ENCODE measurements at regions not wholly inside any gene's neighbourhood (a gene's known extent, or its start where the extent isn't known, plus 50 kb on each side); places are given as distances from the start of the nearest gene placed in this dataset.

GRCh38 chr3:117786349-117786748 is 1076.8 kb downstream of the TUSC7 start:
- TF ChIP-seq FOXM1 (IDR thresholded peaks at IDR 0.05; ENCODE audit: borderline replicate concordance) (no peak), CTBP1 (IDR thresholded peaks at IDR 0.05; ENCODE audit: borderline replicate concordance) (no peak), SP1 (IDR thresholded peaks at IDR 0.05) (no peak), TARDBP (IDR thresholded peaks at IDR 0.05) (no peak), PKNOX1 (IDR thresholded peaks at IDR 0.05) (no peak), BHLHE40 (IDR thresholded peaks at IDR 0.05; ENCODE audit: borderline replicate concordance) (no peak), NFRKB (IDR thresholded peaks at IDR 0.05) (no peak), L3MBTL2 (conservative IDR thresholded peaks at IDR 0.05) (no peak), ELF4 (IDR thresholded peaks at IDR 0.05) (no peak), ARNT (IDR thresholded peaks at IDR 0.05) (no peak)
- ChIA-PET POLR2A (no interaction called here), CTCF (interaction anchor here (0.6 kb wide), 1 partner anchor 69 kb away, joined by 3 read pairs; no protein-coding TSS in a partner anchor)
- DNase-seq (ENCODE audit: extremely low spot score) = no peak

GRCh38 chr3:117788061-117788460 is 1078.5 kb downstream of the TUSC7 start:
- no peak for TF ChIP-seq NFRKB (IDR thresholded peaks at IDR 0.05)
- no peak for DNase-seq (ENCODE audit: extremely low spot score)
- POLR2A ChIA-PET = no interaction called here
- CTCF ChIA-PET = no interaction called here

- CTCF ChIA-PET = no interaction called here
- DNase-seq (ENCODE audit: extremely low spot score) = no peak
- TF ChIP-seq SP1 (IDR thresholded peaks at IDR 0.05) = no peak
- no peak for TF ChIP-seq ZNF384 (IDR thresholded peaks at IDR 0.05)
- no peak for TF ChIP-seq NFRKB (IDR thresholded peaks at IDR 0.05)
- no peak for TF ChIP-seq TARDBP (IDR thresholded peaks at IDR 0.05)
- TF ChIP-seq LEF1 (IDR thresholded peaks at IDR 0.05; ENCODE audit: borderline replicate concordance) = no peak
- no peak for TF ChIP-seq FOXA1 (IDR thresholded peaks at IDR 0.05)
- TF ChIP-seq CTBP1 (IDR thresholded peaks at IDR 0.05; ENCODE audit: borderline replicate concordance) = no peak
- no peak for TF ChIP-seq PKNOX1 (IDR thresholded peaks at IDR 0.05)
- no peak for TF ChIP-seq HDGF (IDR thresholded peaks at IDR 0.05; ENCODE audit: borderline replicate concordance)
- TF ChIP-seq FOXK2 (IDR thresholded peaks at IDR 0.05) = no peak
- TF ChIP-seq FOXM1 (IDR thresholded peaks at IDR 0.05; ENCODE audit: borderline replicate concordance) = no peak
- no peak for TF ChIP-seq SUZ12 (IDR thresholded peaks at IDR 0.05)
- TF ChIP-seq ELF4 (IDR thresholded peaks at IDR 0.05) = no peak
- no peak for TF ChIP-seq ARNT (IDR thresholded peaks at IDR 0.05)
- no peak for TF ChIP-seq L3MBTL2 (conservative IDR thresholded peaks at IDR 0.05)
- no peak for TF ChIP-seq BHLHE40 (IDR thresholded peaks at IDR 0.05; ENCODE audit: borderline replicate concordance)
- POLR2A ChIA-PET = no interaction called here
Observed at GRCh38 chr3:117788506-117788905, 1078.9 kb downstream of the TUSC7 start.

GRCh38 chr3:117790235-117790987 is 1080.8 kb downstream of the TUSC7 start:
- no peak for DNase-seq (ENCODE audit: extremely low spot score)
- POLR2A ChIA-PET = no interaction called here
- CTCF ChIA-PET = no interaction called here
- TF ChIP-seq FOXM1 (IDR thresholded peaks at IDR 0.05; ENCODE audit: borderline replicate concordance) (no peak), LEF1 (IDR thresholded peaks at IDR 0.05; ENCODE audit: borderline replicate concordance) (no peak), HDGF (IDR thresholded peaks at IDR 0.05; ENCODE audit: borderline replicate concordance) (no peak), SUZ12 (IDR thresholded peaks at IDR 0.05) (no peak), ELF4 (IDR thresholded peaks at IDR 0.05) (no peak), ARNT (IDR thresholded peaks at IDR 0.05) (no peak), CTBP1 (IDR thresholded peaks at IDR 0.05; ENCODE audit: borderline replicate concordance) (no peak), PKNOX1 (IDR thresholded peaks at IDR 0.05) (no peak), ZNF384 (IDR thresholded peaks at IDR 0.05) (no peak), FOXK2 (IDR thresholded peaks at IDR 0.05) (no peak), NFRKB (IDR thresholded peaks at IDR 0.05) (no peak), L3MBTL2 (conservative IDR thresholded peaks at IDR 0.05) (no peak), BHLHE40 (IDR thresholded peaks at IDR 0.05; ENCODE audit: borderline replicate concordance) (no peak), SP1 (IDR thresholded peaks at IDR 0.05) (no peak), FOXA1 (IDR thresholded peaks at IDR 0.05) (no peak), TARDBP (IDR thresholded peaks at IDR 0.05) (no peak)

GRCh38 chr3:117793622-117794265 is 1084.2 kb downstream of the TUSC7 start:
- ChIA-PET CTCF (interaction anchor here (0.8 kb wide), 1 partner anchor 14 kb away, joined by 5 read pairs; no protein-coding TSS in a partner anchor), POLR2A (no interaction called here)
- no peak for DNase-seq (ENCODE audit: extremely low spot score)
- no peak for TF ChIP-seq FOXM1 (IDR thresholded peaks at IDR 0.05; ENCODE audit: borderline replicate concordance)
- TF ChIP-seq TARDBP (IDR thresholded peaks at IDR 0.05) = no peak
- no peak for TF ChIP-seq HDGF (IDR thresholded peaks at IDR 0.05; ENCODE audit: borderline replicate concordance)
- no peak for TF ChIP-seq ELF4 (IDR thresholded peaks at IDR 0.05)
- no peak for TF ChIP-seq FOXA1 (IDR thresholded peaks at IDR 0.05)

GRCh38 chr3:117798221-117798620 is 1088.6 kb downstream of the TUSC7 start:
- ChIA-PET POLR2A (no interaction called here), CTCF (no interaction called here)
- DNase-seq (ENCODE audit: extremely low spot score) = no peak

More at GRCh38 chr3:117798221-117798620, 1088.6 kb downstream of the TUSC7 start:
- TF ChIP-seq FOXA1 (IDR thresholded peaks at IDR 0.05) = no peak
- TF ChIP-seq ELF4 (IDR thresholded peaks at IDR 0.05) = no peak
- TF ChIP-seq L3MBTL2 (conservative IDR thresholded peaks at IDR 0.05) = no peak
- no peak for TF ChIP-seq FOXM1 (IDR thresholded peaks at IDR 0.05; ENCODE audit: borderline replicate concordance)
- no peak for TF ChIP-seq ARNT (IDR thresholded peaks at IDR 0.05)
- no peak for TF ChIP-seq PKNOX1 (IDR thresholded peaks at IDR 0.05)
- no peak for TF ChIP-seq FOXK2 (IDR thresholded peaks at IDR 0.05)
- no peak for TF ChIP-seq CTBP1 (IDR thresholded peaks at IDR 0.05; ENCODE audit: borderline replicate concordance)
- TF ChIP-seq LEF1 (IDR thresholded peaks at IDR 0.05; ENCODE audit: borderline replicate concordance) = no peak
- no peak for TF ChIP-seq BHLHE40 (IDR thresholded peaks at IDR 0.05; ENCODE audit: borderline replicate concordance)
- no peak for TF ChIP-seq ZNF384 (IDR thresholded peaks at IDR 0.05)
- TF ChIP-seq SUZ12 (IDR thresholded peaks at IDR 0.05) = no peak
- no peak for TF ChIP-seq TARDBP (IDR thresholded peaks at IDR 0.05)
- TF ChIP-seq SP1 (IDR thresholded peaks at IDR 0.05) = no peak
- TF ChIP-seq NFRKB (IDR thresholded peaks at IDR 0.05) = no peak
